Upper lobe of left lung (tissue), 4 donors: ENCODE measurements at regions not wholly inside any gene's neighbourhood (a gene's known extent, or its start where the extent isn't known, plus 50 kb on each side); places are given as distances from the start of the nearest gene placed in this dataset.

Experiments used
- EP300 ChIP-seq, 4 donors: sonication (generic); formaldehyde crosslinking; IDR thresholded peaks; one replicate each; pipeline ENCODE4 v1.5.1; 2017; ENCODE audit warnings: antibody characterized with exemption in 4 of 4, control low read depth in 2 of 4
- POLR2A ChIP-seq, 4 donors: fragments of 450-650 bp; IDR thresholded peaks; one replicate each; pipeline ENCODE4 v1.5.1; 2016 to 2017; ENCODE audit warnings: antibody characterized with exemption in 4 of 4, mild to moderate bottlenecking in 2 of 4
- POLR2AphosphoS5 ChIP-seq, 2 donors: sonication (generic); formaldehyde crosslinking; IDR thresholded peaks; one replicate each; pipeline ENCODE4 v1.5.1; 2017; ENCODE audit warnings: antibody characterized with exemption in 2 of 2
- TF ChIP-seq, protein P1 (sequence below), 6 experiments: fragments of 450-650 bp in 4 of 6; fragments of 200-600 bp in 2 of 6; sonication (generic) in 2 of 6; IDR thresholded peaks; one replicate each; pipeline ENCODE4 v1.5.1; 2016 to 2019; ENCODE audit warnings: antibody characterized with exemption in 6 of 6

DNA sequence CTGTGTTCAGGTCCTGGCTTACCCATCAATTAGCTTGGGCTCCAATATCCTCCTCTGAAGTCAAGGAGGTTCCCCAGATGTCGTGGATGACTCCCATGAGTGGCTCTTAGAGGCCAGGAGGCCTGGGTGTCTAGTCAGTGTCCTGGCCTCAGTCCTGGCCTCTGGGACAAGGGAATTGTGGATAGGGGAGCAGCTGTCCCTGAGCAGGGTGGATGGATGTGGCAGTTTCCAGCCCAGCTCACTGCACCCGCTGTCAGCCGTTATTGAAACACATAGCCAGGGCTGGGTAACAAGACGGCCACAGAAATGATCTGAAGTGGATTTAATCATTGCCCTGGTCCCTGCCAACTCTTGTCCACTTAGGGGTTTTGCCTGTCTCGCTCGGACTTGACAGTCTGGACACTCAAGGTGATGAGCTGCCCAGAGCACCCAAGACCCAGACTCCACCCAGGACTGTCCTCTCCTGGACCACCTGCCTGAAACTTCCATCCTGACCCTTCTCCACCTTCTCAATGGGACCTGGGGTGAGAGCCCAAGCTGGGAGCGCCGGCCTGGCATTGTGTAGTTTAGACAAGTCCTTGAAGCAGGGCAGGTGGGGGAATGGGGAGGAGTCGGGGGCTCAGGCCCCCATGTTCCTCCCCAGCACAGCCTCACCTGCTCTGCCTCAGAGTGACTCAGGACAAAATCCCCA lies 182.1 kb upstream of the SDK2 start:
- TF ChIP-seq POLR2A (IDR thresholded peaks at IDR 0.05) (no peak), POLR2AphosphoS5 (IDR thresholded peaks at IDR 0.05) (no peak), EP300 (IDR thresholded peaks at IDR 0.05) (no peak)
- TF ChIP-seq, protein P1, sequence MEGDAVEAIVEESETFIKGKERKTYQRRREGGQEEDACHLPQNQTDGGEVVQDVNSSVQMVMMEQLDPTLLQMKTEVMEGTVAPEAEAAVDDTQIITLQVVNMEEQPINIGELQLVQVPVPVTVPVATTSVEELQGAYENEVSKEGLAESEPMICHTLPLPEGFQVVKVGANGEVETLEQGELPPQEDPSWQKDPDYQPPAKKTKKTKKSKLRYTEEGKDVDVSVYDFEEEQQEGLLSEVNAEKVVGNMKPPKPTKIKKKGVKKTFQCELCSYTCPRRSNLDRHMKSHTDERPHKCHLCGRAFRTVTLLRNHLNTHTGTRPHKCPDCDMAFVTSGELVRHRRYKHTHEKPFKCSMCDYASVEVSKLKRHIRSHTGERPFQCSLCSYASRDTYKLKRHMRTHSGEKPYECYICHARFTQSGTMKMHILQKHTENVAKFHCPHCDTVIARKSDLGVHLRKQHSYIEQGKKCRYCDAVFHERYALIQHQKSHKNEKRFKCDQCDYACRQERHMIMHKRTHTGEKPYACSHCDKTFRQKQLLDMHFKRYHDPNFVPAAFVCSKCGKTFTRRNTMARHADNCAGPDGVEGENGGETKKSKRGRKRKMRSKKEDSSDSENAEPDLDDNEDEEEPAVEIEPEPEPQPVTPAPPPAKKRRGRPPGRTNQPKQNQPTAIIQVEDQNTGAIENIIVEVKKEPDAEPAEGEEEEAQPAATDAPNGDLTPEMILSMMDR (IDR thresholded peaks at IDR 0.05) = no peak
